ENCODE measurements at regions not wholly inside any gene's neighbourhood (a gene's known extent, or its start where the extent isn't known, plus 50 kb on each side); places are given as distances from the start of the nearest gene placed in this dataset.
"Not testable (repeated sequence)": the region's sequence is repeated elsewhere in the genome, so short reads cannot be mapped to it uniquely, and the experiment has no call there.

DNA sequence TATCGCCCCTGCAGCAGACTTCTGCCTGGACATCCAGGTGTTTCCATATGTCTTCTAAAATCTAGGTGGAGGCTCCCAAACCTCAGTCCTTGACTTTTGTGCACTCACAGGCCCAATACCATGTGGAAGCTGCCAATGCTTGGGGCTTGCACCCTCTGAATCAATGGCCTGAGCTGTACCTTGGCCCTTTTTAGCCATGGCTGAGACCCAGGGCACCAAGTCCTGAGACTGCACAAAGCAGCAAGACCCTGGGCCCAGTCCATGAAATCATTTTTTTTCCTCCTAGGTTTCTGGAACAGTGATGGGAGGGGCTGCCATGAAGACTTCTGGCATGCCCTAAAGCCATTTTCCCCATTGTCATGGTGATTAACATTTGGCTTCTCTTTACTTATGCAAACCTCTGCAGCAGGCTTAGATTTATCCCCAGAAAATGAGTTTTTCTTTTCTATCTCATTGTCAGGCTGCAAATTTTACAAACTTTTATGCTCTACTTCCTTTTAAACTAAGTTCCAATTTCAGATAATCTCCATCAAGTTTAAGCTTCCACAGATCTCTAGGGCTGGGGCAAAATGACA lies 1445.8 kb upstream of the FLRT2 start:
- no peak for DNase-seq (ENCODE audit: low read depth in 2 of 3, low spot score in 1 of 3)

DNA sequence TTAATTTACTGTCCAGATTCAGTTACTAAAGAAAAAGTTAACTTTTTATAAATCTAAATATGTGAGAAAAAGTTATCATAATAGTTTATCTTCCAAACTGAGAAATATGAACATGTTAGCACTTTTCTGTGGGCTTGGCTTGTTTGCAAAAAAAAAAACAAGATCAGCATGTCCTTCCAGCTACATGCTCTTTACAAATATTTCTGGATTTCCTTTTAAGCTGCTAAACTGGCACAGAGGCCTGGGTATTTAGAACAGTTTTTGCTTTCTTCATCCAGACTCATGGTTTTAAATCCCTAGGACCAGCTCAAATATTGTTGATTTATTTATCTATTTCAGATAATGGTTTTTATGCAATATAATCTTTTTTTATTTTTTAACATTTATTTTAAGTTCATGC lies 1444.5 kb upstream of the FLRT2 start:
- DNase-seq (ENCODE audit: low read depth in 2 of 3, low spot score in 1 of 3) = no peak

DNA sequence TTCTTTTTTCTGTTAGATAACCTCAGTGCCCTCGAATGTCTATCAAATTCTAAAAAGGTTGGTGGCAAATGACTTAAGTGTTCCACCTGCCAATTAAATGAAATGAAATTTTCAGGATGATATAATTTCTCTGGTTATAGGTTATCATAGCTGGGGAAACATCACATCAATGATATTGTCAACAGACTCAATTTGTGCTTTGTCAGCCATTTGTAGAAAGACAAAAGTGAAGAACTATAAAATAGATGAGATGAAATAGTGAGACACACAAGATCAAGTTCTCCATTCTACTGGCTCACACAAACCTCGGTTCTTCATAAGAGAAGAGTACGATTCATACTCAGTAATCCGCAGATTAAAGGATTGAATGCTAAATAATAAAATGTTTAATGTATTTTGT lies 1443.2 kb upstream of the FLRT2 start:
- DNase-seq (ENCODE audit: low read depth in 2 of 3, low spot score in 1 of 3) = no peak

DNA sequence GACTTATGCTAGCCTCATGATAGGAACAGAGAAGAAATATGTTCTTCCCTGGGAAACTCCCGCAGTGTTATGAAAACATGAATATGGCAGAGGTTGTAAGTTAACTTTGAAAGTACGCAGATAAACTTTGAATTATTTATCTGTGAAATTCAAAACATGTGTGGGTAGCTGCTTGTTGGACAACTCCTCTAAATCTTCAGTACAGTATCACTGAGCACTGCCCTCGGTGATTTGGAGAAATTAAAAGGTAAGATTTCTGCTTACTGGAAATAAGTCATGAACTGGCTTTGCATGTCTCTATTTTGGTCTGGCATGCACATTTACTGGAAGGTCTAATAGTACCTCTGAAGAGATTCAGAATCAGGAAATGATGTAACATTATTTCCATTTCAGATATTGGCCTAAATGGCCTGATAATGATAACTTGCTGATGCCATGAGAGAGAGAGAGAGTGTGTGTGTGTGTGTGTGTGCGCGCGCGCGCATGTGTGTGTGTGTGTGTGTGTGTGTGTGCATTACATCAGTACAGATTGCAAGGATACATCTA lies 1441.9 kb upstream of the FLRT2 start:
- no peak for DNase-seq (ENCODE audit: low read depth in 2 of 3, low spot score in 1 of 3)

DNA sequence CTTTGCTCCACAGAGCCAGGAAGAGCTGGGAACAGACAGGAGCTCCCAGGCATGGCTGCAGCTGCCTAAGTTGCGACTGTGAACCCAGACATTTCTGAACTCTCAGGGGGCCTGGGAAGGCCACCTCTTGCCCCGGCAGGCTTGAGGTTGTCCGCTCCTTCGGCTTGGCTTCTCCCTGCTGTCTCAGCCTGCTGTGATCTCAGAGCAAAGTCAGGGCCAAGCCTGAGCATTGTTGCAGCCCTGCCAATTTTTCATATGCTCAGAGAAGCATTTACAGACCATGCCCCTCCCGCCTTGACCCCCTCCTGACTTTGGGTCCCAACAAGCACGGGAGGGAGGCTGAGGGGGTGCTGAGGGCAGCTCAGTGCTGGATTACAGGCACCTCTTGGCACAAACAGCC lies 1439.1 kb upstream of the FLRT2 start:
- no peak for DNase-seq (ENCODE audit: low read depth in 2 of 3, low spot score in 1 of 3)

DNA sequence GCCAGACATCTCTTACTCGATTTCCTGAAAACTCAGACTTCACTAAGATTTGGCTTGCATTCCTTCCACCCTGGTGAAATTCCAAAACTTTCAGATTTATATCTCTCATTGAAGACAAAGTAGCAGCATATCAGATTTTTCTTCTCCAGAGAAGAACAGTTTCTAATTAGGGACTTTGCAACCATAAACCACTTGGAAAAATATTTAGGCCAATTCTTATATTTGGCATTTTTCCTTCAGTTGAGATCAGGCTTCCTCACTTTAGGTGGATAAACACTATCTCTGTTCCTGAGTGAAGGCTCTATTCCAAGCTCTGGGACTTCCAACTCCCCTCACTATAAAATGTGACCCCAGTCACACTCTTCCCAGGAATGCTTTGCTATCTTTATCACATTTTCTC lies 1434.3 kb upstream of the FLRT2 start:
- DNase-seq (ENCODE audit: low read depth in 2 of 3, low spot score in 1 of 3) = no peak

DNA sequence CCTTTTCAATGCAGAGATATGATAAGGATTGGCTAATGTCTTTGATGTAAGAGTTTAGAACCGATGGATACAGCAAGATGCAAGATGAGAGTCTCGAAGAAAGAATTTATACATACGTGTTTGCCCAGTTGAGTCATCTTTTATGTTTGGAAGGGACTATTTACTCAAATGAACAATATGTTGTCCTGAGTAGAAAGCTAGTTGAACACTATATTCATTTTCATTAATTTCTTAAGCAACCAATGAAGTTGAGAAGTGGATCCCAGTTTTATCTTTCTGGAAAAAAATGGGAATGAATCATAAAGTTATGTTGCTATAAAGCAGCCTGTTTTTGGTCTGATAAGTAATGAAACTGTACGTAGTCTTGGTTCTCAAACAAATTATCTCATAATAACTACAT lies 1431.7 kb upstream of the FLRT2 start:
- no peak for DNase-seq (ENCODE audit: low read depth in 2 of 3, low spot score in 1 of 3)

DNA sequence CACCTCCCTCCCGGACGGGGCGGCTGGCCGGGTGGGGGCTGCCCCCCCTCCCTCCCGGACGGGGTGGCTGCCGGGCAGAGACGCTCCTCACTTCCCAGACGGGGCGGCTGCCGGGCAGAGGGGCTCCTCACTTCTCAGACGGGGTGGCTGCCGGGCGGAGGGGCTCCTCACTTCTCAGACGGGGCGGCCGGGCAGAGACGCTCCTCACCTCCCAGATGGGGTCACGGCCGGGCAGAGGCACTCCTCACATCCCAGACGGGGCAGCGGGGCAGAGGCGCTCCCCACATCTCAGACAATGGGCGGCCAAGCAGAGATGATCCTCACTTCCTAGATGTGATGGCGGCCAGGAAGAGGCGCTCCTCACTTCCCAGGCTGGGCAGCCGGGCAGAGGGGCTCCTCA lies 1430.4 kb upstream of the FLRT2 start:
- DNase-seq (ENCODE audit: low read depth in 2 of 3, low spot score in 1 of 3) = not testable (repeated sequence)

DNA sequence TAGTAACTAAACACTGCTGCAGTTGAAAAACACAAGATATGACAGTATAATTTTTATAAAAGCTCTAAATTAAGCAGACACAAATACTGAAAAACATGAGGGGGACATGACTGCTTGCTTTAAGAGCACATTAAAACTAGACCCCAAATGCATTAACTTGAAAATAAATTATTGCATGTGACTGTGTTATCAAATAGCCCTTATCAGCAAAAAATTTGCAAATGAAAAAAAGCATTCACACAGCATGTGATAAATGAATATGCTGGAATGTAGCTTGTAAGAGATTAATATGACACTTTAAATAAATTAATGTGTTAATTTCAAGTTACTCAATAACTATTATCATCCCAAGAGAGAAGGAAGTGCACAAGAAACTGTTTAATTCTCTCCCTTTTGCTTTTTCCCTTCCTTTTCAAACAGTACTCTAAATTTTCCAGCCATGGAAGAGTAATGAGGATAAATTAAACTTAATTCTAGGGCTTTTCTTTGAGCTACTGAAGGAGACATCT lies 1422.1 kb upstream of the FLRT2 start:
- DNase-seq (ENCODE audit: low read depth in 2 of 3, low spot score in 1 of 3) = no peak

DNA sequence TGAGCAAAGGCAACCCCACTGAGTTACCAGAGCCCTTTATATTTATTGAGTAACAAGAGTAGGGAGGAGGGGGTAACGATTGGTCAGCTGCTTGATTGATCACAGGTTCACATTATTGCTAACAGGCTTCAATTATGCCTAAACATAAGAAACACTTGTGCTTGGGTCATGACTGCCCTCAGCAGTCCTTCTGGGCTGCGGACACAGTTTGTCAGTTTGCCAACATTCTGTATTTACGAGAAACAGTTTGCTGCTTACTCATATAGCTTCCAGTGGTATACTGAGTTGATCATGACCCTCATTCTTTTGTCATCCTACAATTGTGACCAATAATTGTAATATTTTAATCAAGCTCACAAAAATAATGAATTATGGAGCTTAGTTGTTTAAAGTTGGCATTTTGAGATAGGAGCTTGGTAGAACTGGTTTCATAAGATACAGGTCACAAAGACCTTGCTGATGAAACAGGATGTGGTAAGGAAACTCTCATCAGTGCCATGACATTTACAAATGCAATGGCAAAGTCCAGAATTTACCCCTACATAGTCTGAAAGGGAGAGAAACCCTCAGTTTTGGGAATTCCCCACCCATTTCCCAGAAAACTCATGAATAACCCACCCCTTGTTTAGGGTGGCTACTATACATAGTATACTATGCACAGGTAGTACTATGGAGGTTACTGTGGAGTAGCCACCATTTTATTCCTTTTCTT lies 1421.0 kb upstream of the FLRT2 start:
- DNase-seq (ENCODE audit: low read depth in 2 of 3, low spot score in 1 of 3) = no peak

DNA sequence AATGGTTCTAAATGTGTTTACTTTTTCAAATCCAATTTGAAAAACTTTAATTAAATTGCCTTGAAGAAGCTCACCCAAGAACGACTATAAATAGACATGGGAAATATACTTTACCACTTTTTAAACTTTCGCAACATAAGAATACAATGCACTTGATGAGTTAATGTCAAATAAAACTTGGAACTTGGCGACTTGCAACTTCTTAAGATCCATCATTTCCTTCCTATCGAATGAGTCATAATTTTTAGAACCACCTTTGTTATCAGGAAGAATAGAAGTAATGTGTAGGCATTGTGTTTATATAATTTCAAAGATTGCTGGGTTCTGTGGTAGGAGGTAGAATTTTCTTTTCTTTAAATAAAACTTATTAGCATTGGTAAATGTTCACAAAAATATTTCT lies 1417.4 kb upstream of the FLRT2 start:
- DNase-seq (ENCODE audit: low read depth in 2 of 3, low spot score in 1 of 3) = no peak

DNA sequence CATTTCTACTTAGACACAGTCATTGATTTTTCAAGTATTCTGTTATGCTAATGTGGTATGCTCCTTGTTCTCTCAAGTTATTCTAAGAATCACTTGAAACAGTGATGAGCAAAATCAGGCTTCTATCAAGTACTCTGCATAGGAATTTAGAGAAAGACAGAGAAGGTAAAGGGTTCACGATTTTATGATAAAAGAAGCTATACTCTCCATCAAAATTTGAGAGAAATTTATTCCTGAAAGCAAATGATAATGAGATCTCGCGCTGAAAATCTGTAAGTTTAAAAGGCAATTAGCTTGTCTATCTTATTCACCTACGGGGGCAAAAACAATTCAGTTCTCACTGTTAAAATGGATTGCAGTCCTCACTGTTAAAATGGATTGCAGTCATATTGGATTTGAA lies 1404.3 kb upstream of the FLRT2 start:
- no peak for DNase-seq (ENCODE audit: low read depth in 2 of 3, low spot score in 1 of 3)

DNA sequence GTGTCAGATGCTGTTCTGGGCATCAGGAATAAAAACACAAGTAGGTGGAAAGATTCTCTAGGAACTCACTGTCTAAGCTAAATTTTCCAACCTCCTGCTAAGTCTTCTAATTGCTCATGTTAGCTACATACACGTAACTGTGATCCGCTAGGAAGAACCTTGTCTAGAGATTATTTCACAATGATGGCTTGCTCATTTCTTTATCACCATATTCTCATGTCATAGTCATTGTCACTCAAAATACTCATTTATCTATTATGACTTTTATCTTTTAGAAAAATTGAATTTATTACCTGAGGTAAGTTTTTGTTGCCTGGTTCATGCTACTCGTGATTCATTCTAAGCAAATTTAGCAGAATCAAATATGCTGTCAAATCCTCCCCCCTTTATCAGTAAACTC lies 1402.4 kb upstream of the FLRT2 start:
- no peak for DNase-seq (ENCODE audit: low read depth in 2 of 3, low spot score in 1 of 3)

DNA sequence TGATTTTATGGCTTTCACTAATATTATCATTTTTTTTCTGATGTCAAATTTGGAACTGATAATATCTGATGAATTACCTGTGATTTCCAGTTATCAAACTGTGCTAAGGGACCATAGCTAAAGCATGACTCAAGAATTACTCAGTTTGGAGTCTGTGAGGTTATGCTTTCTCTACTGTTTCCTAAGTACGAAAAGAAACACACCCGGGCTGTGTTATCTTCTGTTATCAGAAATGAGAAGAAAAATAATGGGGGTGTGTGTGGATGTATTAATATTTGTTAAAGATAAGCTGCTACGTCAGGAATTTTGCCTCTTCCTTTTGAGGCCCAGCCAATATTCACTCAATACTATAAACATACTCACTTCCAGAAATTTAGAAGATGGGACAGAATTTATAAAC lies 1401.9 kb upstream of the FLRT2 start:
- no peak for DNase-seq (ENCODE audit: low read depth in 2 of 3, low spot score in 1 of 3)

DNA sequence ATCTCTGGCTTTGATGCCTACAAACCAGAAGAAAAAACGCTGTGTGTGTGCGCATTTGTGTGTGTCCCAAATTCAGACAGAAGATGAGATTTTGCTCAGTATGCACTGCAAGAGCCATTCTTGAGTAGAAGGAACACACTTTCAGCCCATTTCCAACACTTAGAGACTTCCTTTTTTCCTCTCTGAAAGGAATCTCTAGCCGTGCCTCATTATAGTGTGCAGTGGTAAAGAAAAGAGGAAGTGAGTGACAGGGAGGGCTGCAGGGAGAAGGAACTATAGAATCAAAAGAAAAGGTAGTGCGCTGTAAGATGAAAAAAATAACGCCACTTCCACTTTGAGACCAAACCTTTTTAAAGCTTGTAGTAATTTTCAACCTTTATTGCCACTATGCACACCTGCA lies 1400.9 kb upstream of the FLRT2 start:
- DNase-seq (ENCODE audit: low read depth in 2 of 3, low spot score in 1 of 3) = no peak

DNA sequence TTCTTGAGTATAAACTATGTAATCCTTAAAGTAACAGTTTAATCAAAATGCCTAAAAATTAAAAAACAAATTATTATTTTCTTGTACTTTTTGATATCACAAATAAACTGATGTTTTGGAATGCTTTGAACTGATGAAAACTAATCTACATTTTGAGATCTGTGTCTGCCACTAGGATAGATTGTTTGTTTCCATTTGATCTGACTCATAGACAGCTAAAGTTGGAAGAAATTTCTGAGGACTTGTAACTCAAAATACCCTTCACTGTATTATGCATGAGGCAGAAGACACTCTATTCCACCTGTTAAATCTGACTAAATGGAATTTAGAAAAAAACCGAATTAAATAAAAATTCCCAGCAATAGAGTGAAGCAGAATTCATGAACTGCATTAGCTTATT lies 1400.0 kb upstream of the FLRT2 start:
- no peak for DNase-seq (ENCODE audit: low read depth in 2 of 3, low spot score in 1 of 3)

DNA sequence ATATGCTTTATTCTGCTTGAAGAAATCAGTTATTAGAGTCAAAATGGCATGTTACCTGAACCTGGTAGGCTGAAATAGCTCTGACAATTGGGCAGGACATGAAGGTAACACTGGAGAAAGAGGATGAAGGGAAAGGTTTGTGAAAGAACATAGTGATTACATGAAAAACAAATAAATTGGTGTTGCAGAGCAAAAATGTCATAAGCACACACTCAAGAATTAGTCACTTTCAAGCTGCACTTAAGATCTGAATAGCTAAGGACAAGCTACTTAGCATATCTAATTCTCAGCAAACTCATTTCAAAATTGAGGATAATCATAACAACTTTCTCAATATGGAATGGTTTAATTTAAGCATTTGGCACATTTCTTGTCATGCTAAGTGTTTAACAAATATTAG lies 1398.0 kb upstream of the FLRT2 start:
- no peak for DNase-seq (ENCODE audit: low read depth in 2 of 3, low spot score in 1 of 3)

DNA sequence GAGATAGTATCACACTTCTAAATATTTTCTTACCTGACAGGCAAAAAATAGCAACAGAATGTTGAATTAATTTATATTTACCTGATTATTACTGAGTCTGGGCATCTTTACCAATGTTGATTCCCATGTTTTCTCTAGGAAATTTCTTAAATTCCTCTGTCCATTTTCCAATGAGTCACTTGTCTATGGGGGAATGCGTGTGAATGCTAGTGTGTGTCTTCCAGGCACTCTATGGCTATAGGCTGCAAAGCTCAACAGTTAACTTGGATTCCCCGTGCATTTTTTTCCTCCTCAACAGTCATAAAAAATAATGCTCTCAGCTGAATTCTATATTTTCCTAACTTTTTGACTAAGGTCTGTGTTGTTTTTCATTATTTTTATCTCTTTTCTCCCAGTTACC lies 1385.8 kb upstream of the FLRT2 start:
- DNase-seq (ENCODE audit: low read depth in 2 of 3, low spot score in 1 of 3) = no peak

DNA sequence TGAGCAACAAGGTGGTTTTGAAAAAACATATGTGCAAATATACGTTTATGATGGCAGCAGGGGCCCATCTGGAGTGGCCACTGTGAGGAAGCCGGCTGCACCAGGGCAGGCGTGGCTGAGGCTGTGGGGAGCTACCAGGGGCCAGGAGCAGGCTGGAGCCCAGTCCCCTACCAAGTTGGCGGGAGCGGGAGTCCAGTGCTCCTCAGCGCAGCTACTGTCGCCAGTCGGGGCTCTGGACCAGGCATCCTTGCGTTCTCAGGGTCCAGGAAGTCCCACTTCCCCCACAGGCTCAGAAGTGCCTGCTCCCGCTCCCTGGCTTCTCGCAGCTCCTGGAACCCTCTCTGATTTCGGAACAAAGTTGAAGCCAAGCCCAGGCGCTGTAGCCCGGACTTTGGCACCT lies 1377.5 kb upstream of the FLRT2 start:
- no peak for DNase-seq (ENCODE audit: low read depth in 2 of 3, low spot score in 1 of 3)

DNA sequence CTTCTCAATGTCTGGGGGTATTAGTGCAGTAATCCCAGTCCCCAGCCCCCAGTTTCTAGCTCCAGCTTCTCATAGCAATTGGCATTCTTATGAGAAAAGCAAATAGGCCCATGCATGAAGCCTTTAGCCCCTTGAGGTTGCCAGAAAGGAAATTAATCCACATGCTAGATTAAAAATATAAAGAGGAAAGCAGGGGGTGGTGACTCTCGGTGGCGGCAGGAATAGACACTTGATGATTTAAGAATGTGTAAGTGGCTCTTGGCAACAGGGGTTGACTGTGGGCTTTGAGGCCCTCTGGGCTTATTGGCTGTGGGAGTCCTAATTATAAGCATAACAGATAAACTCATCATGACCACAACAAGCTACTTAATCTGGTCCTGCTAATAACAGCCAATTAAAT lies 1367.3 kb upstream of the FLRT2 start:
- no peak for DNase-seq (ENCODE audit: low read depth in 2 of 3, low spot score in 1 of 3)

DNA sequence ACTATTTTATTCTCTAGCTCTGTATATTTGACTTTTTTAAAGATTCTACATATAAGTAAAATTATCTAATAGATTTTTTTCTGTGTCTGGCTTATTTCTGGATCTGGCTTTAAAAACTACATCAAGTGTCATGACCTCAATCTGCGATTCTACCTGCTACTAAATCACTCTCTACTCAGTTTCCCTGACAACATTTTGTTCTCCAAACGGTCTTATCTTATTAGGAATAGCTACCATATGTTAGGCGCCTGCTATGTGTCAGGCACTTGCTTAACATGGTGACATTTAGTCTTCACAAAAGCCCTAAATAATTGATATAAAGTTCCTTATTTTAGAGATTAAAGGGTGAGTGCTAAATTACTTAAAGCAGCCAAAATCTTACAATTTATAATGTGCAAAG lies 1362.9 kb upstream of the FLRT2 start:
- DNase-seq (ENCODE audit: low read depth in 2 of 3, low spot score in 1 of 3) = no peak

DNA sequence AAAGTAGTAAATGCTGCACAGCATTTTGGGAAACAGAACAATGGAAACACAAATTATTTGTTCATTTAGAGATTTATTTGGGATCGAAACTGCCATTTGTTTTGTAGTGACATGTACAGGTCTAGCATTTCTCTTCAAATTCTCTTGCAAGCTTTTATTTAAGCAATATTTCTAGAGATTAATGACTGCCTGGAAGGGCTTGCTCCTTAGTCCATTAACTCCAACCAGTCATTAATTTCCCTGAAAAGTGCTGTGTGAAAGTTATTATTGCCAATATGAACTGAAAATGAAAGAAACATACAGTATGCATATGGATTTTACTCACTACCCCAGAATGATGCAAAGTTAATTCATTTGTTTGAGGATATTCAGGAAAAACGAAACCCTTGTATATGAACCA lies 1349.6 kb upstream of the FLRT2 start:
- no peak for DNase-seq (ENCODE audit: low read depth in 2 of 3, low spot score in 1 of 3)

DNA sequence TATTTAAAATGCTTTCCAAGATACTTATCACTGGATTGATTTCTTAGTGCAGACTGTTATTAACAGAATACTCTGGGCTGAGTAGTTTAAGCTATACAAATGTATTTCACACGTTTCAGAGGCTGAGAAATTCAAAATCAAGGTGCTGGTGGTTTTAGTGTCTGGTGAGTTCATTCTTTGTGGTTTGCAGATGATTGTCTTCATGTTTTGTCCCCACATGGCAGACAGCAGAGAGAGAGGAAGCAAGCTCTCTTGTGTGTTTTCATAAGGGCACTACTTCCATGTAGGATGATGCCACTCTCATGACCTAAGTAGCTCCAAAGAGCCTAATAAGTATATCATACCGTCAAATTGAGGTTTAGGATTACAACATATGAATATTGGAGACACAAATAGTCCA lies 1348.9 kb upstream of the FLRT2 start:
- DNase-seq (ENCODE audit: low read depth in 2 of 3, low spot score in 1 of 3) = no peak
